ENCODE measurements at regions not wholly inside any gene's neighbourhood (a gene's known extent, or its start where the extent isn't known, plus 50 kb on each side); places are given as distances from the start of the nearest gene placed in this dataset.

DNA sequence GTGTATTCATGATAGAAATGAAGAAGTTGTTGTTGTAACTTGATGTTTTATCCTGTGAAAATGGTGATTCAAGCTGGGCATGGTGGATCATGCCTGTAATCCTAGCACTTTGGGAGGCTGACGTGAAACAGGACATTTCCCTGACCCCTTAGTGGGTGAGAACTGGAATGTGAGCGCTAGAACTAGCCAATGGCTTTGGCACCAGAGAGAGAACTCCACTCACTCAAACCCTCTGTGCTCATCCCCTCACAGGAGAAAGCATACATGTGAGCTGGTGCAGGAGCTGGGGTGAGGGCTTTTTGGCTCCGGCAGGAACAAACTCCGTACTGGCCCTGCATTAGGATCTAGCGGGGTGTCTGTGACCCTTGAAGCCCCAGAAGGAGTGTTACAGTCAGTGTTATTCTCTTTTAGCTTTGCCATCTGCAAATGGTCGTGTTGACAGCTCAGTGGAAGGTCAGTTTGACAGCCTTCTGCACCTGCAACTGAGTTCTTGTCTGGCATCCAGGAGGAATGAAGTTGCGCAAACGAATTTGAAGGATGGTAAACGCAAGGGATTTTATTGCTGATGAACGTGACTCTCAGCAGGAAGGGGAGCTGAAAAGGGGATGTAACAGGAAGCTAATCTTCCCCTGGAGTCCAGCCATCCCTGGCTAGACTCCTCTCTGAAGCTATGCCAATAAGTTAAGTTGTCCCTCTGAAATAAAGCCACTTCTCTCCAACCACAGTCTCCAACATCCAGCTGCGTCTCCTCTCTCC, 1016.6 kb upstream of the CADM2 start:
- H3K36me3 Mint-ChIP-seq = no peaks in the 10 kb centered on the region
- DNase-seq (ENCODE audit: low spot score in 2 of 2) (no peak), ATAC-seq (no peak)
- no peak overlapping the region for H3K4me3 Mint-ChIP-seq
- H3K9me3 Mint-ChIP-seq = peaks cover 19% of the 10 kb centered on the region
- H3K27ac Mint-ChIP-seq = no peak overlapping the region
- no peaks in the 10 kb centered on the region for H3K4me1 Mint-ChIP-seq

DNA sequence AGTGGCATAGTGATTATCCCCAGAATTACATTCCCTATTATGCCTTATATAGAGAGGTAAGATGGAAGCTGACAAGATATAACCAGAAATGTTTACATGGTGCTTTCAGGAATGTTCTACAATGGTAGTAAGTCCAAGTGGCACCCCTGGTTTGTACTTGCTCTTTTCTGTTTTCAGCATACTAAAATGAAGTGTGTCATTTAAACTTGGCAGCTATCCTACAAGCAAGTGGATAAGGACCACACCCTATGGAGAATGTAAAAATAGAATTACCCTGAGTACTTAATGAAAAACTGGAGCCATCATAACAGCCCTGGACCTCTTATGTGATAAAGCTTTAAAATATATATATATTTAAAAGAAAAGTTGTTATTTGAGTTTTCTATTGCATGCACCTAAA, 1012.7 kb upstream of the CADM2 start:
- Mint-ChIP-seq H3K27ac (no peak overlapping the region), H3K4me1 (no peaks in the 10 kb centered on the region), H3K36me3 (no peaks in the 10 kb centered on the region), H3K9me3 (peaks cover 8% of the 10 kb centered on the region), H3K4me3 (no peak overlapping the region)
- ATAC-seq (no peak), DNase-seq (ENCODE audit: low spot score in 2 of 2) (no peak)

- H3K27ac Mint-ChIP-seq = no peak overlapping the region
- peaks cover 8% of the 10 kb centered on the region for H3K9me3 Mint-ChIP-seq
- ATAC-seq (no peak), DNase-seq (ENCODE audit: low spot score in 2 of 2) (no peak)
- no peaks in the 10 kb centered on the region for H3K36me3 Mint-ChIP-seq
- H3K4me1 Mint-ChIP-seq = no peaks in the 10 kb centered on the region
- H3K4me3 Mint-ChIP-seq = no peak overlapping the region
These were observed 1012.2 kb upstream of the CADM2 start for GRCh38 chr3:83946554-83946953.

GRCh38 chr3:83948771-83949170, 1010.0 kb upstream of the CADM2 start:
- H3K36me3 Mint-ChIP-seq = no peaks in the 10 kb centered on the region
- no peaks in the 10 kb centered on the region for H3K4me1 Mint-ChIP-seq
- ATAC-seq = no peak
- H3K27ac Mint-ChIP-seq = no peak overlapping the region
- H3K4me3 Mint-ChIP-seq = no peak overlapping the region
- no peak for DNase-seq (ENCODE audit: low spot score in 2 of 2)
- H3K9me3 Mint-ChIP-seq = peaks cover 9% of the 10 kb centered on the region

DNA sequence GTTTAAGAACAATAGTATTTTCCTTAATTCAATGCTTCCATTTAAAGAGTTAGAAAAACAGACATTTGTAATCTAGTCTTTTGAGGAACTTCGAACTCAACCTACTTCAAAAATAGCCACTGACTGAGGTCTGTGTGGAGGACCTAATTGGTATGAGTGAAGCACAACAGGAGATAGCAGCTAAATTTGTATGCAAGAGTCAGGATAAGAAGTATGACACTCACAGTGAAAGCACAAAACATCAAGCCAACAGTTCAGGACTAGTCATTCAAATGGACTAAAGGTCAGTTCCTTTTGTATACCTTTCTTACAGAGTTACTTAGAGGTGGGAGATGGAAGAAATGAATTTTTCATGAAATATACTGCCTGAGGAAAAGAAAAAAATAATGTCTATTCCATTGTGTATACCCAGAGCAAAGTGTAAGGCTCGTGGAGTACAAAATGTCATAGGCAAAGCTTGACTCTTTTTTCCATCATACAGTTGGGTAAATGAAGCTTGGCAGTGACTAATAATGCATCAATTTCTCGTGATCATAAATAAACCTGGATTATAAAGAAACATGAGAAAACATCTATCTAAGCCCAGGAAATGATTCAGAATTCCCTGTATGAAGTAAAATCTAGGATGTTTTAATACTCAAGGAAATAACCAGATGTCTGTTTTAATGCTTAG, 1005.2 kb upstream of the CADM2 start:
- no peak overlapping the region for H3K27ac Mint-ChIP-seq
- H3K4me1 Mint-ChIP-seq = no peaks in the 10 kb centered on the region
- no peak overlapping the region for H3K4me3 Mint-ChIP-seq
- peaks cover 13% of the 10 kb centered on the region for H3K9me3 Mint-ChIP-seq
- DNase-seq (ENCODE audit: low spot score in 2 of 2) (no peak), ATAC-seq (no peak)
- no peaks in the 10 kb centered on the region for H3K36me3 Mint-ChIP-seq

DNA sequence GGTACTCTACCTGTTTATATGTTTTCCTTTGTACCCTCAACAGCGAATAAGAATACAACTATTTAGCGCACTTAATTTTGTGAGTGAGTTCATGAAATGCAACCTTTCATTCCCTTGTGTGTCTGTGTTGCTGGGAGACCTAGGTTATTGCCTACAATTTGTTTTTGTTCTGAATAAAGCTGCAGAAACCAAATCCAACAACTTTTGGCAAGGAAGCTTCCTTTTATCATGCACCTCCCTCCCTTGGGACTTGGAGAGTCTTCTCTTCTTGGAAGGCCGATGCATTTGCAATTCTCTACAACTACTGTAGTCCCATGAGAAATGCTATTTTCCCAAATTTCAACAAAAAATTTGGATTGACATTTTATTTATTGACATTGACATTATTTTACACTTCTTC, 1002.4 kb upstream of the CADM2 start:
- ATAC-seq (no peak), DNase-seq (ENCODE audit: low spot score in 2 of 2) (no peak)
- no peak overlapping the region for H3K4me3 Mint-ChIP-seq
- no peaks in the 10 kb centered on the region for H3K36me3 Mint-ChIP-seq
- H3K4me1 Mint-ChIP-seq = no peaks in the 10 kb centered on the region
- H3K27ac Mint-ChIP-seq = no peak overlapping the region
- H3K9me3 Mint-ChIP-seq = peaks cover 16% of the 10 kb centered on the region

DNA sequence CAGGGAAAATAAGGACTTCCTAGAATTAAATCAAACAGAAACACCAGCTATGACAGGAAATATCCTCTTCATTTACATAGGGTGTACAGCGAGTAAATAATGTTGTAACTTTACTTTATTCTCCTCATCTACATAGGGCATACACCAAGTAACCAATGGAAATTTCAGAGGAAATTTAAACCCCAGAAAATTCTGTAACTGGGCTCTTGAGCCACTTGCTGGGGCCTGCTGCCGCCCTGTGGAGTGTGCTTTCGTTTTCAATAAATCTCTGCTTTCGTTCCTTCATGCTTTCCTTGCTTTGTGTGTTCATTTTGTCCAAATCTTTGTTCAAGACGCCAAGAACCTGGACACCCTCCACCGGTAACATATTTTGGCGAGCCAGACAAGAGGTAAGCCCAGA, 990.4 kb upstream of the CADM2 start:
- peaks cover 22% of the 10 kb centered on the region for H3K9me3 Mint-ChIP-seq
- no peak overlapping the region for H3K27ac Mint-ChIP-seq
- H3K4me1 Mint-ChIP-seq = no peaks in the 10 kb centered on the region
- H3K4me3 Mint-ChIP-seq = no peak overlapping the region
- H3K36me3 Mint-ChIP-seq = no peaks in the 10 kb centered on the region
- ATAC-seq = no peak
- DNase-seq (ENCODE audit: low spot score in 2 of 2) = no peak

DNA sequence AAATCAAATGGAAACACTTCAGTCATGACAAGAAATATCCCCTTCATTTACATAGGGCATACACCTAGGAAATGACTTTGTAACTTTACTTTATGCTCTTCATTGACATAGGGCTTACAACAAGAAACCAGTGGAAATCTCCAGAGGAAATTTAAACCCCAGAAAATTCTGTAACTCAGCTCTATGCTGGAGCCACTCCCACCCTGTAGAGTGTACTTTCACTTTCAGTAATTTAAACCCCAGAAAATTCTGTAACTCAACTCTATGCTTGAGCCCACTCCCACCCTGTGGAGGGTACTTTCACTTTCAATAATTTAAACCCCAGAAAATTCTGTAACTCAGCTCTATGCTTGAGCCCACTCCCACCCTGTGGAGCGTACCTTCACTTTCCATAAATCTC, 987.1 kb upstream of the CADM2 start:
- Mint-ChIP-seq H3K4me3 (no peak overlapping the region), H3K27ac (no peak overlapping the region), H3K4me1 (no peaks in the 10 kb centered on the region)

GRCh38 chr3:84008623-84009022, 950.2 kb upstream of the CADM2 start:
- no peak overlapping the region for H3K4me3 Mint-ChIP-seq
- peaks cover 30% of the 10 kb centered on the region for H3K9me3 Mint-ChIP-seq
- DNase-seq (ENCODE audit: low spot score in 2 of 2) = no peak
- no peak for ATAC-seq
- H3K27ac Mint-ChIP-seq = no peak overlapping the region
- H3K4me1 Mint-ChIP-seq = no peaks in the 10 kb centered on the region
- no peaks in the 10 kb centered on the region for H3K36me3 Mint-ChIP-seq

More for the DNA sequence above, 987.1 kb upstream of the CADM2 start:
- ATAC-seq (no peak), DNase-seq (ENCODE audit: low spot score in 2 of 2) (no peak)
- no peaks in the 10 kb centered on the region for H3K36me3 Mint-ChIP-seq
- peaks cover 22% of the 10 kb centered on the region for H3K9me3 Mint-ChIP-seq

DNA sequence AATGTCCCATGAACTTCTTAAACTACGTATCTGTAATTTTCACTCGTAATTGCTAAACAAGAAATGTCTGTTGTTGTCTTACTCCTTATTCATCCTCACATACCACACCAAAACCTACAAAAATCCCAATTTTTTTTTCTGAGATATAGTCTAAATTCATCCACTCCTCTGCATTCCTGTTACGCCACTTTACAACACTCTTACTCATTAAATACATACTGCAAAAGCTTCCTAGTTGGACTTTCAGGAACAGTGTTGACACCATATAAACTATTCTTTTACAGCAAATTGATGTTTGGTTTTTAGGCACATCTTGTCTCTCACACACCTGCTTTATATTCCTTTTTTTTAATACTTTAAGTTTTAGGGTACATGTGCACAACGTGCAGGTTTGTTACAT, 934.9 kb upstream of the CADM2 start:
- DNase-seq (ENCODE audit: low spot score in 2 of 2) = no peak
- Mint-ChIP-seq H3K9me3 (peaks cover 17% of the 10 kb centered on the region), H3K36me3 (no peaks in the 10 kb centered on the region), H3K4me1 (no peaks in the 10 kb centered on the region), H3K27ac (no peak overlapping the region), H3K4me3 (no peak overlapping the region)
- no peak for ATAC-seq

GRCh38 chr3:84039099-84039498, 919.7 kb upstream of the CADM2 start:
- no peaks in the 10 kb centered on the region for H3K4me1 Mint-ChIP-seq
- no peak for DNase-seq (ENCODE audit: low spot score in 2 of 2)
- H3K36me3 Mint-ChIP-seq = no peaks in the 10 kb centered on the region
- H3K27ac Mint-ChIP-seq = no peak overlapping the region
- no peak overlapping the region for H3K4me3 Mint-ChIP-seq
- no peak for ATAC-seq
- peaks cover 26% of the 10 kb centered on the region for H3K9me3 Mint-ChIP-seq

DNA sequence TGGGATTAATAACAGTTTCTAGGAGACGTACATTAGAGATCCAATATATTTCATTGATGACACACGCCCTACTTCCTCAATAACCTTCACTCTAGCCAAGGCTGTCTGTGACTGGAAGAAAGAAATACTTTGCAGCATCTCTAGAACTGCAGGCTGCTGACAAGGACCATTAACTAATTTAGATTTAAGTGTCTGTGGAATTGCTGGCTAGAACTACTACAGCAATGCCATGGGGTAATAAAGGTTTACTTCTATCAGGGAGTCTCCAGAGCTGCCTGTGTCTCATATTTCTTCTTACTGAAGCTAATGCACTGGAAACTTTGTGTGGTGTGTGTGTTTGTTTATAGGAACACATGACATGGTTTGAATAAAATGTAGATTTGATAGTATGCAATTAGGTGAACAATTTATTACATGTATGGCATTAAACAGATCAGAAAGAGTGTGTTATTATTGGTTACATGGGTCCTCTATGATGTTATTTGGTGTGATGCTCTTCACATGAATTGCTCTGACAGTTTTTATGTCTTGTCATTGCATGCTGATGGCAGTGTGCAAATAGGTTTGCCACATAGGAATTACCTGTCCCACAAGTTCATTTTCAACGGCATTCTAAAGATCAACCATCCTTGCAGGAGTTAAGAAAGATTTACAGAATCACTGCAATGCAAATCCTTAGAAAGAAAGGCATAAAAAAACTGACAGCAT, 916.2 kb upstream of the CADM2 start:
- peaks cover 16% of the 10 kb centered on the region for H3K9me3 Mint-ChIP-seq
- no peak overlapping the region for H3K27ac Mint-ChIP-seq
- no peak for ATAC-seq
- H3K36me3 Mint-ChIP-seq = no peaks in the 10 kb centered on the region
- no peaks in the 10 kb centered on the region for H3K4me1 Mint-ChIP-seq
- DNase-seq (ENCODE audit: low spot score in 2 of 2) = no peak
- H3K4me3 Mint-ChIP-seq = no peak overlapping the region

- Mint-ChIP-seq H3K27ac (no peak overlapping the region), H3K36me3 (no peaks in the 10 kb centered on the region), H3K4me3 (no peak overlapping the region), H3K9me3 (peaks cover 10% of the 10 kb centered on the region), H3K4me1 (no peaks in the 10 kb centered on the region)
- ATAC-seq = no peak
- no peak for DNase-seq (ENCODE audit: low spot score in 2 of 2)
These were observed 891.9 kb upstream of the CADM2 start for GRCh38 chr3:84066915-84067314.

- Mint-ChIP-seq H3K4me3 (no peak overlapping the region), H3K9me3 (peaks cover 14% of the 10 kb centered on the region), H3K36me3 (no peaks in the 10 kb centered on the region), H3K27ac (no peak overlapping the region), H3K4me1 (no peaks in the 10 kb centered on the region)
- DNase-seq (ENCODE audit: low spot score in 2 of 2) = no peak
- ATAC-seq = no peak
These were observed 885.1 kb upstream of the CADM2 start for GRCh38 chr3:84073664-84074063.

DNA sequence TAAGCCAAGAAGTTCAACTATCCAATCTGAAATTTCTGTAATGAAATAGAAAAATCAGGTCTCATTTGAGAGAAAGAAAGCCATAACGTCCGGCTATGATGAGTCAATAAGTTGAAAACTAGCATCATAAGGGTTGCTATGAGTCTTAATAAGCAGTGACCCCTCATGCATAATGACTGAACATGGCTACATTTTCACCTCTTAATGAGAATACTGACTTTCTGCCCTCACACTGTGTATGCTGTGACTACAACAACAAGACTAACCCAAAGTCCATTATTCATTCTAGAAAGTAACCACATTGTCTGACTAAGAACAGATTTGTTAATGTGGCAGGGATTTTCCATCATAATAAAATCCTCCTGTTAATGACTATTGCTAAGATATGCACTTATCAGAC, 884.0 kb upstream of the CADM2 start:
- Mint-ChIP-seq H3K4me1 (no peaks in the 10 kb centered on the region), H3K36me3 (no peaks in the 10 kb centered on the region), H3K4me3 (no peak overlapping the region), H3K27ac (no peak overlapping the region), H3K9me3 (peaks cover 14% of the 10 kb centered on the region)
- DNase-seq (ENCODE audit: low spot score in 2 of 2) (no peak), ATAC-seq (no peak)

GRCh38 chr3:84077479-84077878, 881.3 kb upstream of the CADM2 start:
- Mint-ChIP-seq H3K4me1 (no peaks in the 10 kb centered on the region), H3K36me3 (no peaks in the 10 kb centered on the region), H3K27ac (no peak overlapping the region), H3K4me3 (no peak overlapping the region), H3K9me3 (peaks cover 12% of the 10 kb centered on the region)
- DNase-seq (ENCODE audit: low spot score in 2 of 2) = no peak
- no peak for ATAC-seq

All from stimulated activated effector memory CD8-positive, alpha-beta T cell treated with anti-CD3 and anti-CD28 coated beads, Interleukin-12 subunit alpha, Interleukin-12 subunit beta, amount 100 ng/mL, for 72 hours (primary cell).